Lower lobe of right lung (tissue), 2 donors: ENCODE measurements at regions not wholly inside any gene's neighbourhood (a gene's known extent, or its start where the extent isn't known, plus 50 kb on each side); places are given as distances from the start of the nearest gene placed in this dataset.

Experiments
- ATAC-seq, 2 donors: fragments of 200-7000 bp; cut with Tn5 transposase; one replicate each; pipeline ENCODE4 v1.9.1; 2020 to 2022; ENCODE audit warnings: mild to moderate bottlenecking in 2 of 2, moderate library complexity in 2 of 2
- DNase-seq: peaks from one replicate; pipeline ENCODE4 v3.0.0-alpha.2; 2020
- H3K27ac ChIP-seq: fragments of 200-600 bp; one replicate; pipeline ENCODE4 v1.8.0; 2022
- H3K27me3 ChIP-seq: fragments of 200-600 bp; one replicate; pipeline ENCODE4 v1.8.0; 2022; ENCODE audit warnings: low read depth
- H3K36me3 ChIP-seq: fragments of 200-600 bp; one replicate; pipeline ENCODE4 v1.8.0; 2022; ENCODE audit warnings: mild to moderate bottlenecking
- H3K4me1 ChIP-seq: fragments of 200-600 bp; one replicate; pipeline ENCODE4 v1.8.0; 2022
- H3K4me3 ChIP-seq: fragments of 200-600 bp; one replicate; pipeline ENCODE4 v1.8.0; 2022; ENCODE audit warnings: mild to moderate bottlenecking
- H3K9me3 ChIP-seq: fragments of 200-600 bp; one replicate; pipeline ENCODE4 v1.8.0; 2022
- intact Hi-C: fragments of 100-400 bp; cut with DNase I; formaldehyde crosslinking; loops from one replicate; pipeline ENCODE4 v1.11.0; 2022
- TF ChIP-seq, protein P1 (sequence below): fragments of 200-600 bp; IDR thresholded peaks from one replicate; pipeline ENCODE4 v1.8.0; 2022; ENCODE audit warnings: antibody characterized with exemption, mild to moderate bottlenecking
- donor health status: DM: no; HTN: yes; CAD: no; lungs with severe emphysema.

DNA sequence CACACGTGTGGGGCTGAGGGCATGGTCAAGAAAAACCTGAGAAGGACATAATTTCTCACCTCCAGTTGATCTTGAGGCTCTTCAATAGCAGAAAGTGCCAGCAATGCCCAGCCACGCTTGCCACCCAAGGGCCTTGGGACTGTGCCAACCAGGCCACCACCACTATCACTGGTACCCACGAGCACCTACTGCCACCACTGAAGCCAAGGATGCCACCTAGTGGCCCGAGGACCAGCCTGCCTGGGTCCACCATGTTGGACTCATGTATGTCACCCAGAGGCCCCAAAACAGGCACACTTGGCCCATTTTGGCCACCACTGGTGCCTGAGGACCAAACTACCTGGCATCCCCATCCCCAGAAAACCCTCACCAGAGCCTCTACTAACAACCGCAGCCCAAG, 191.8 kb downstream of the ADAM29 start:
- H3K27ac ChIP-seq = no peak overlapping the region
- no peak overlapping the region for H3K4me3 ChIP-seq
- H3K9me3 ChIP-seq = peaks cover 14% of the 10 kb centered on the region
- DNase-seq (no peak), ATAC-seq (no peak)
- H3K36me3 ChIP-seq = no peaks in the 10 kb centered on the region
- H3K27me3 ChIP-seq = no peaks in the 10 kb centered on the region
- intact Hi-C loops = no loop called here
- TF ChIP-seq, protein P1, sequence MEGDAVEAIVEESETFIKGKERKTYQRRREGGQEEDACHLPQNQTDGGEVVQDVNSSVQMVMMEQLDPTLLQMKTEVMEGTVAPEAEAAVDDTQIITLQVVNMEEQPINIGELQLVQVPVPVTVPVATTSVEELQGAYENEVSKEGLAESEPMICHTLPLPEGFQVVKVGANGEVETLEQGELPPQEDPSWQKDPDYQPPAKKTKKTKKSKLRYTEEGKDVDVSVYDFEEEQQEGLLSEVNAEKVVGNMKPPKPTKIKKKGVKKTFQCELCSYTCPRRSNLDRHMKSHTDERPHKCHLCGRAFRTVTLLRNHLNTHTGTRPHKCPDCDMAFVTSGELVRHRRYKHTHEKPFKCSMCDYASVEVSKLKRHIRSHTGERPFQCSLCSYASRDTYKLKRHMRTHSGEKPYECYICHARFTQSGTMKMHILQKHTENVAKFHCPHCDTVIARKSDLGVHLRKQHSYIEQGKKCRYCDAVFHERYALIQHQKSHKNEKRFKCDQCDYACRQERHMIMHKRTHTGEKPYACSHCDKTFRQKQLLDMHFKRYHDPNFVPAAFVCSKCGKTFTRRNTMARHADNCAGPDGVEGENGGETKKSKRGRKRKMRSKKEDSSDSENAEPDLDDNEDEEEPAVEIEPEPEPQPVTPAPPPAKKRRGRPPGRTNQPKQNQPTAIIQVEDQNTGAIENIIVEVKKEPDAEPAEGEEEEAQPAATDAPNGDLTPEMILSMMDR = no peak
- H3K4me1 ChIP-seq = no peaks in the 10 kb centered on the region

DNA sequence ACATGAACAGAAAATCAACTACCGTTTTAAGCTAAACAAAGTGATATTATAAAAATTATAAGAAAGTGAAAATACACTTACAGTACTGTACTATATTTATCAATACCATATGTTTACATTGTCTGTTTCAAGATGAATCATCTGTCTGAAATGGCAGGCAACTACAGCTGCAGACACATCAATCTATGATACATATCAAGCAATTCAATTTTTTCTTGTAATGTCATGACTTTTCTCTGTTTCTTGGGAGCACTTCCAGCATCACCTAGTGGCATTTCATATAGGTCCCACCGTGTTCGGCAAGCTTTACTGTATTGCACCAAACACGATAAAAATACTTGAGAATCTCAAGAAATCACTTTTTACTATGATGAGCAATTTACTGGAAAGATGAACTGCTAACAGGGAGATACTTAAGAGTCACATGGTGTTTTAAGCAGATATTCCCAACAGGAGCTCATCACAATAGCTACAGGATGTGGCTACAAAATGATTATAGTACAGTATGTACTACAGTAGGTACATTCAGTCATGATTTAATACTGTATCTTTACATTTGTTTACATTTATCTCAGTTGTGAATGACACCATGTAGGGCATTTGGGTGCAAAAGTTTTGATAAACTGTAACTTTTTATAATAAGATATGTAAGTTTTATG, 207.4 kb downstream of the ADAM29 start:
- Histone ChIP-seq H3K27me3 (no peaks in the 10 kb centered on the region), H3K9me3 (peaks cover 33% of the 10 kb centered on the region), H3K4me3 (no peak overlapping the region), H3K36me3 (no peaks in the 10 kb centered on the region), H3K4me1 (no peaks in the 10 kb centered on the region), H3K27ac (no peak overlapping the region)
- DNase-seq (no peak), ATAC-seq (no peak)
- TF ChIP-seq, protein P1 = no peak
- intact Hi-C loops = no loop called here

DNA sequence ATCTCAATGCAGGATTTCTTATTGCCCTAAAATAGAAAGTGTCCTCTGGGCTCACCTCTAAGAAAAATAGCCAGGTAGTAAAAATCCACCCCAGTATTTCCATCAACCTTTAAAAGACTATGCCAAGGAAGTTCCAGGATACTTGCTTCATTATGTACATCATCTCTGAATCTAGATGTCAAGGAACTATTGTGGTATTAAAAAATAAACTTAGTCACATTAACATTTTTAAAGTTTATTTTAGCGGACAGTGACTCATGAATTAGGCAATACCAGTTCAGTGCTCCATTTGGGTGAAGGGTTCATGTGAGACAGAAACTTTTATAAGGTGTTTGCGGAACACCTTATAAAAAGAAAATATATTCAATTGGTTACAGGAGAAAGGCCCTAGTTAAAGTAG, 209.2 kb downstream of the ADAM29 start:
- DNase-seq (no peak), ATAC-seq (no peak)
- intact Hi-C loops = no loop called here
- H3K9me3 ChIP-seq = peaks cover 21% of the 10 kb centered on the region
- no peaks in the 10 kb centered on the region for H3K27me3 ChIP-seq
- H3K4me1 ChIP-seq = no peaks in the 10 kb centered on the region
- no peaks in the 10 kb centered on the region for H3K36me3 ChIP-seq
- H3K27ac ChIP-seq = no peak overlapping the region
- TF ChIP-seq, protein P1 = no peak
- no peak overlapping the region for H3K4me3 ChIP-seq

DNA sequence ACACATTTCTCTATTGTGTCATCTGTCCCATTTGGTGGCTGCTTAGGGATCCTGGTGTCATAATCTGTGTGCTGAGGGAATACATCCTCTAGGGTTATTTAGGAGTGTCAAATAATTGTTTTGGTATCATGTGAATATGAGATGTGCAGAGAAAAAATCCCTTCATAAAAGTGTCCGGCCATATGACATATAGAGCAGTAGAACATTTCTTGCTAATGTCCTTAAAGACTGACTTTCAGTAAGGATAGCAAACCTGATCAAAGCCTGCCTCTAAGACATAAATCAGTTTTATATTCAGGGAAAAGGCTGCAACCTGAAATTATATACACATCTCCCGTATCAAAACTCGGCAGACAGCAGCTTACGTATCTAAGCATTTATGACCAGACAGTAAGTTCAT, 211.6 kb downstream of the ADAM29 start:
- no peak for DNase-seq
- Histone ChIP-seq H3K9me3 (no peaks in the 10 kb centered on the region), H3K4me3 (no peak overlapping the region), H3K27me3 (no peaks in the 10 kb centered on the region), H3K36me3 (no peaks in the 10 kb centered on the region), H3K4me1 (no peaks in the 10 kb centered on the region), H3K27ac (no peak overlapping the region)
- intact Hi-C loops = no loop called here
- ATAC-seq = no peak
- TF ChIP-seq, protein P1 = no peak

DNA sequence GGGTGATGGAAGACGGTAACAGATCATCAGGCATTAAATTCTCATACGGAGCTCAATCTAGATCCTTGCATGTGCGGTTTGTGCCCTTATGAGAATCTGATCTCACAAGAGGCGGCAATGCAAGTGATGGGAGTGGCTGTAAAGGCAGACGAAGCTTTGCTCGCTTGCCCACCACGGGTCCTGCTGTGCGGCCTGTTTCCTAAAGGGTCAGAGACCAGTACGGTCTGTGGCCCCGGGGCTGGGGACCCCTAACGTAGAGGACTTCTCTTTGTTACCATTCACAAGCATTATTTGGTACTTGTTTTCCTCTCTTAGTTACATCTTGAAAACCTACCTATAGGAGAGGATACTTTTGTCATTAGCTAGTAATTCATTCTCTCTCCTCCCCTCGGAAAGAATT, 221.0 kb downstream of the ADAM29 start:
- no peaks in the 10 kb centered on the region for H3K4me1 ChIP-seq
- DNase-seq (no peak), ATAC-seq (no peak)
- H3K36me3 ChIP-seq = no peaks in the 10 kb centered on the region
- no peaks in the 10 kb centered on the region for H3K27me3 ChIP-seq
- no peak overlapping the region for H3K4me3 ChIP-seq
- intact Hi-C loops = no loop called here
- no peaks in the 10 kb centered on the region for H3K9me3 ChIP-seq
- no peak overlapping the region for H3K27ac ChIP-seq
- TF ChIP-seq, protein P1 = no peak
